ENCODE measurements at regions not wholly inside any gene's neighbourhood (a gene's known extent, or its start where the extent isn't known, plus 50 kb on each side); places are given as distances from the start of the nearest gene placed in this dataset.
"Not testable (repeated sequence)": the region's sequence is repeated elsewhere in the genome, so short reads cannot be mapped to it uniquely, and the experiment has no call there.

GRCh38 chr13:18665124-18665523 lies 516.5 kb downstream of the TUBA3C start:
- not testable (repeated sequence) for H3K4me1 Mint-ChIP-seq (ENCODE audit: unreplicated experiment); DNase-seq (ENCODE audit: extremely low spot score, unreplicated experiment); H3K27me3 Mint-ChIP-seq (ENCODE audit: unreplicated experiment); H3K27ac Mint-ChIP-seq (ENCODE audit: unreplicated experiment); H3K4me3 Mint-ChIP-seq (ENCODE audit: unreplicated experiment); H3K36me3 Mint-ChIP-seq (ENCODE audit: unreplicated experiment)
- H3K9me3 Mint-ChIP-seq (ENCODE audit: unreplicated experiment), result peaks cover 21% of the 10 kb centered on the region

GRCh38 chr13:18663222-18663621 lies 518.4 kb downstream of the TUBA3C start:
- peaks cover 21% of the 10 kb centered on the region for H3K9me3 Mint-ChIP-seq (ENCODE audit: unreplicated experiment)
- not testable (repeated sequence) for DNase-seq (ENCODE audit: extremely low spot score, unreplicated experiment); H3K27ac Mint-ChIP-seq (ENCODE audit: unreplicated experiment); H3K27me3 Mint-ChIP-seq (ENCODE audit: unreplicated experiment); H3K36me3 Mint-ChIP-seq (ENCODE audit: unreplicated experiment); H3K4me3 Mint-ChIP-seq (ENCODE audit: unreplicated experiment); H3K4me1 Mint-ChIP-seq (ENCODE audit: unreplicated experiment)

GRCh38 chr13:18643644-18644172 lies 537.9 kb downstream of the TUBA3C start:
- H3K9me3 Mint-ChIP-seq (ENCODE audit: unreplicated experiment); H3K27ac Mint-ChIP-seq (ENCODE audit: unreplicated experiment); H3K27me3 Mint-ChIP-seq (ENCODE audit: unreplicated experiment); DNase-seq (ENCODE audit: extremely low spot score, unreplicated experiment); H3K36me3 Mint-ChIP-seq (ENCODE audit: unreplicated experiment); H3K4me1 Mint-ChIP-seq (ENCODE audit: unreplicated experiment); H3K4me3 Mint-ChIP-seq (ENCODE audit: unreplicated experiment): not testable (repeated sequence)

- not testable (repeated sequence) for H3K36me3 Mint-ChIP-seq (ENCODE audit: unreplicated experiment); DNase-seq (ENCODE audit: extremely low spot score, unreplicated experiment); H3K4me1 Mint-ChIP-seq (ENCODE audit: unreplicated experiment); H3K27me3 Mint-ChIP-seq (ENCODE audit: unreplicated experiment); H3K27ac Mint-ChIP-seq (ENCODE audit: unreplicated experiment); H3K9me3 Mint-ChIP-seq (ENCODE audit: unreplicated experiment); H3K4me3 Mint-ChIP-seq (ENCODE audit: unreplicated experiment)
Measured at GRCh38 chr13:18628928-18629327, 552.7 kb downstream of the TUBA3C start.

GRCh38 chr13:18628428-18628827 lies 553.2 kb downstream of the TUBA3C start:
- no peak for TF ChIP-seq CTCF (IDR thresholded peaks at IDR 0.05)
- DNase-seq (ENCODE audit: extremely low spot score, unreplicated experiment), result no peak
- Mint-ChIP-seq H3K27ac (ENCODE audit: unreplicated experiment) (no peak overlapping the region), H3K36me3 (ENCODE audit: unreplicated experiment) (no peaks in the 10 kb centered on the region), H3K9me3 (ENCODE audit: unreplicated experiment) (peaks cover 5% of the 10 kb centered on the region), H3K4me3 (ENCODE audit: unreplicated experiment) (no peak overlapping the region), H3K4me1 (ENCODE audit: unreplicated experiment) (no peaks in the 10 kb centered on the region), H3K27me3 (ENCODE audit: unreplicated experiment) (no peaks in the 10 kb centered on the region)

- not testable (repeated sequence) for H3K27me3 Mint-ChIP-seq (ENCODE audit: unreplicated experiment); H3K36me3 Mint-ChIP-seq (ENCODE audit: unreplicated experiment); H3K4me1 Mint-ChIP-seq (ENCODE audit: unreplicated experiment); H3K4me3 Mint-ChIP-seq (ENCODE audit: unreplicated experiment); H3K9me3 Mint-ChIP-seq (ENCODE audit: unreplicated experiment); DNase-seq (ENCODE audit: extremely low spot score, unreplicated experiment); H3K27ac Mint-ChIP-seq (ENCODE audit: unreplicated experiment)
Measured at GRCh38 chr13:18624061-18624460, 557.6 kb downstream of the TUBA3C start.

GRCh38 chr13:18618442-18618841 lies 563.2 kb downstream of the TUBA3C start:
- not testable (repeated sequence) for H3K9me3 Mint-ChIP-seq (ENCODE audit: unreplicated experiment); H3K27me3 Mint-ChIP-seq (ENCODE audit: unreplicated experiment); H3K4me1 Mint-ChIP-seq (ENCODE audit: unreplicated experiment); H3K4me3 Mint-ChIP-seq (ENCODE audit: unreplicated experiment); DNase-seq (ENCODE audit: extremely low spot score, unreplicated experiment); H3K27ac Mint-ChIP-seq (ENCODE audit: unreplicated experiment); H3K36me3 Mint-ChIP-seq (ENCODE audit: unreplicated experiment)

- not testable (repeated sequence) for H3K4me1 Mint-ChIP-seq (ENCODE audit: unreplicated experiment); H3K4me3 Mint-ChIP-seq (ENCODE audit: unreplicated experiment); H3K36me3 Mint-ChIP-seq (ENCODE audit: unreplicated experiment)
Measured at GRCh38 chr13:18610476-18610875, 571.1 kb downstream of the TUBA3C start.

GRCh38 chr13:18609371-18609770 lies 572.3 kb downstream of the TUBA3C start:
- H3K36me3 Mint-ChIP-seq (ENCODE audit: unreplicated experiment); H3K27ac Mint-ChIP-seq (ENCODE audit: unreplicated experiment); H3K4me3 Mint-ChIP-seq (ENCODE audit: unreplicated experiment); H3K9me3 Mint-ChIP-seq (ENCODE audit: unreplicated experiment); H3K4me1 Mint-ChIP-seq (ENCODE audit: unreplicated experiment); DNase-seq (ENCODE audit: extremely low spot score, unreplicated experiment); H3K27me3 Mint-ChIP-seq (ENCODE audit: unreplicated experiment): not testable (repeated sequence)

More at GRCh38 chr13:18610476-18610875, 571.1 kb downstream of the TUBA3C start:
- H3K27ac Mint-ChIP-seq (ENCODE audit: unreplicated experiment); H3K27me3 Mint-ChIP-seq (ENCODE audit: unreplicated experiment); H3K9me3 Mint-ChIP-seq (ENCODE audit: unreplicated experiment); DNase-seq (ENCODE audit: extremely low spot score, unreplicated experiment): not testable (repeated sequence)

- H3K27ac Mint-ChIP-seq (ENCODE audit: unreplicated experiment); H3K36me3 Mint-ChIP-seq (ENCODE audit: unreplicated experiment); H3K4me3 Mint-ChIP-seq (ENCODE audit: unreplicated experiment): not testable (repeated sequence)
Measured at GRCh38 chr13:18608851-18609250, 572.8 kb downstream of the TUBA3C start.

GRCh38 chr13:18600366-18600765 lies 581.3 kb downstream of the TUBA3C start:
- not testable (repeated sequence) for H3K4me3 Mint-ChIP-seq (ENCODE audit: unreplicated experiment); H3K9me3 Mint-ChIP-seq (ENCODE audit: unreplicated experiment); H3K27me3 Mint-ChIP-seq (ENCODE audit: unreplicated experiment); H3K36me3 Mint-ChIP-seq (ENCODE audit: unreplicated experiment); H3K27ac Mint-ChIP-seq (ENCODE audit: unreplicated experiment); H3K4me1 Mint-ChIP-seq (ENCODE audit: unreplicated experiment); DNase-seq (ENCODE audit: extremely low spot score, unreplicated experiment)

More at GRCh38 chr13:18608851-18609250, 572.8 kb downstream of the TUBA3C start:
- not testable (repeated sequence) for DNase-seq (ENCODE audit: extremely low spot score, unreplicated experiment); H3K4me1 Mint-ChIP-seq (ENCODE audit: unreplicated experiment); H3K9me3 Mint-ChIP-seq (ENCODE audit: unreplicated experiment); H3K27me3 Mint-ChIP-seq (ENCODE audit: unreplicated experiment)

- not testable (repeated sequence) for H3K27ac Mint-ChIP-seq (ENCODE audit: unreplicated experiment); H3K4me1 Mint-ChIP-seq (ENCODE audit: unreplicated experiment)
Measured at GRCh38 chr13:18599791-18600211, 581.8 kb downstream of the TUBA3C start.

More at GRCh38 chr13:18599791-18600211, 581.8 kb downstream of the TUBA3C start:
- H3K36me3 Mint-ChIP-seq (ENCODE audit: unreplicated experiment); H3K4me3 Mint-ChIP-seq (ENCODE audit: unreplicated experiment); H3K9me3 Mint-ChIP-seq (ENCODE audit: unreplicated experiment); DNase-seq (ENCODE audit: extremely low spot score, unreplicated experiment); H3K27me3 Mint-ChIP-seq (ENCODE audit: unreplicated experiment): not testable (repeated sequence)

Measured in osteocyte (in vitro differentiated cells).